Breast epithelium (tissue), 4 donors: ENCODE measurements at regions not wholly inside any gene's neighbourhood (a gene's known extent, or its start where the extent isn't known, plus 50 kb on each side); places are given as distances from the start of the nearest gene placed in this dataset.

ENCODE experiments used
- DNase-seq, 2 donors: peaks; one replicate each; pipeline ENCODE4 v3.0.0-alpha.2; 2019; ENCODE audit warnings: low spot score in 2 of 2
- H3K27ac ChIP-seq, 2 donors: fragments of 200-600 bp; sonication (generic) in 1 of 2; one replicate each; pipeline ENCODE4 v1.5.1; 2016 to 2019; ENCODE audit warnings: mild to moderate bottlenecking in 1 of 2
- H3K27me3 ChIP-seq, 2 donors: fragments of 200-600 bp; sonication (generic) in 1 of 2; one replicate each; pipeline versions ENCODE4 v1.5.1 to v1.6.0; 2017 to 2019; ENCODE audit warnings: control low read depth in 1 of 2, mild to moderate bottlenecking in 1 of 2
- H3K36me3 ChIP-seq: fragments of 200-600 bp; one replicate; pipeline ENCODE4 v1.5.1; 2019
- H3K4me1 ChIP-seq, 2 donors: fragments of 200-600 bp; sonication (generic); one replicate each; pipeline ENCODE4 v1.5.1; 2016 to 2019; ENCODE audit warnings: control low read depth in 1 of 2
- H3K4me3 ChIP-seq, 3 donors: fragments of 200-600 bp; sonication (generic); 1 replicate in 2 of 3; 2 replicates in 1 of 3; pipeline ENCODE4 v1.5.1; 2016 to 2019; ENCODE audit warnings: mild to moderate bottlenecking in 3 of 3, moderate library complexity in 2 of 3
- H3K9me3 ChIP-seq, 2 donors: fragments of 200-600 bp; sonication (generic) in 1 of 2; one replicate each; pipeline ENCODE4 v1.5.1; 2016 to 2019; ENCODE audit warnings: control low read depth in 1 of 2
- CTCF ChIP-seq, 3 donors: fragments of 450-650 bp; IDR thresholded peaks; one replicate each; pipeline ENCODE4 v1.5.1; 2016 to 2017; ENCODE audit warnings: antibody characterized with exemption in 3 of 3, mild to moderate bottlenecking in 3 of 3, moderate library complexity in 3 of 3
- POLR2A ChIP-seq: fragments of 450-650 bp; IDR thresholded peaks from one replicate; pipeline ENCODE4 v1.6.1; 2016; ENCODE audit warnings: antibody characterized with exemption, mild to moderate bottlenecking, moderate library complexity
- POLR2AphosphoS5 ChIP-seq, 3 donors: sonication (generic); formaldehyde crosslinking; IDR thresholded peaks; one replicate each; pipeline ENCODE4 v1.6.1; 2017; ENCODE audit warnings: antibody characterized with exemption in 3 of 3
- intact Hi-C: fragments of 100-400 bp; cut with DNase I; formaldehyde crosslinking; loops from one replicate; pipeline ENCODE4 v1.15.1; 2023; ENCODE audit warnings: low total_unique reads

- Histone ChIP-seq H3K4me3 (no peak overlapping the region), H3K27me3 (no peaks in the 10 kb centered on the region), H3K36me3 (no peaks in the 10 kb centered on the region), H3K4me1 (no peaks in the 10 kb centered on the region), H3K9me3 (no peaks in the 10 kb centered on the region), H3K27ac (no peak overlapping the region)
- no peak for DNase-seq
- TF ChIP-seq POLR2AphosphoS5 (IDR thresholded peaks at IDR 0.05) (no peak), POLR2A (no peak), CTCF (IDR thresholded peaks at IDR 0.05) (no peak)
- intact Hi-C loops, result no loop called here
These were observed 100.1 kb upstream of the TRIB2 start for GRCh38 chr2:12616456-12617156.

GRCh38 chr2:12617366-12617765 is 99.4 kb upstream of the TRIB2 start:
- no peaks in the 10 kb centered on the region for H3K27me3 ChIP-seq
- peak overlapping the region in 1 of 2 donors; percentile 51 for H3K27ac ChIP-seq
- DNase-seq, result no peak

GRCh38 chr2:12617853-12618252 is 98.9 kb upstream of the TRIB2 start:
- TF ChIP-seq POLR2AphosphoS5 (IDR thresholded peaks at IDR 0.05), result no peak
- no peak for TF ChIP-seq CTCF (IDR thresholded peaks at IDR 0.05)
- TF ChIP-seq POLR2A, result no peak
- intact Hi-C loops, result no loop called here

More at GRCh38 chr2:12617366-12617765, 99.4 kb upstream of the TRIB2 start:
- intact Hi-C loops, result no loop called here
- no peaks in the 10 kb centered on the region for H3K4me1 ChIP-seq
- no peak overlapping the region for H3K4me3 ChIP-seq
- no peaks in the 10 kb centered on the region for H3K9me3 ChIP-seq
- TF ChIP-seq CTCF (IDR thresholded peaks at IDR 0.05) (no peak), POLR2A (no peak)
- no peaks in the 10 kb centered on the region for H3K36me3 ChIP-seq

GRCh38 chr2:12618576-12618975 is 98.2 kb upstream of the TRIB2 start:
- intact Hi-C loops, result no loop called here
- TF ChIP-seq CTCF (IDR thresholded peaks at IDR 0.05), result no peak
- TF ChIP-seq POLR2A, result no peak
- no peak for TF ChIP-seq POLR2AphosphoS5 (IDR thresholded peaks at IDR 0.05)
- no peaks in the 10 kb centered on the region for H3K27me3 ChIP-seq
- H3K27ac ChIP-seq, result no peak overlapping the region
- no peak for DNase-seq
- no peaks in the 10 kb centered on the region for H3K9me3 ChIP-seq
- no peaks in the 10 kb centered on the region for H3K36me3 ChIP-seq
- H3K4me3 ChIP-seq, result no peak overlapping the region
- no peaks in the 10 kb centered on the region for H3K4me1 ChIP-seq

More at GRCh38 chr2:12617853-12618252, 98.9 kb upstream of the TRIB2 start:
- no peak for DNase-seq
- Histone ChIP-seq H3K4me3 (no peak overlapping the region), H3K9me3 (no peaks in the 10 kb centered on the region), H3K36me3 (no peaks in the 10 kb centered on the region), H3K4me1 (no peaks in the 10 kb centered on the region), H3K27ac (peak overlapping the region in 1 of 2 donors; percentile 51), H3K27me3 (no peaks in the 10 kb centered on the region)

- H3K4me3 ChIP-seq, result no peak overlapping the region
- peak in 1 of 2 donors; percentile 85 for DNase-seq
These were observed 96.8 kb upstream of the TRIB2 start for GRCh38 chr2:12619975-12620374.

More at GRCh38 chr2:12619975-12620374, 96.8 kb upstream of the TRIB2 start:
- Histone ChIP-seq H3K4me1 (no peaks in the 10 kb centered on the region), H3K9me3 (no peaks in the 10 kb centered on the region), H3K36me3 (no peaks in the 10 kb centered on the region), H3K27ac (peak overlapping the region; percentile 13 to 49), H3K27me3 (no peaks in the 10 kb centered on the region)
- no peak for TF ChIP-seq POLR2A
- TF ChIP-seq CTCF (IDR thresholded peaks at IDR 0.05), result no peak
- no peak for TF ChIP-seq POLR2AphosphoS5 (IDR thresholded peaks at IDR 0.05)
- intact Hi-C loops, result no loop called here
